ENCODE measurements at regions not wholly inside any gene's neighbourhood (a gene's known extent, or its start where the extent isn't known, plus 50 kb on each side); places are given as distances from the start of the nearest gene placed in this dataset.
A peak's percentile ranks its signal among the peaks of the same experiment; 100 is the strongest.
"Not testable (repeated sequence)": the region's sequence is repeated elsewhere in the genome, so short reads cannot be mapped to it uniquely, and the experiment has no call there.

GRCh38 chrX:38473701-38474100 lies 87.6 kb upstream of the TSPAN7 start:
- no peak for DNase-seq

DNA sequence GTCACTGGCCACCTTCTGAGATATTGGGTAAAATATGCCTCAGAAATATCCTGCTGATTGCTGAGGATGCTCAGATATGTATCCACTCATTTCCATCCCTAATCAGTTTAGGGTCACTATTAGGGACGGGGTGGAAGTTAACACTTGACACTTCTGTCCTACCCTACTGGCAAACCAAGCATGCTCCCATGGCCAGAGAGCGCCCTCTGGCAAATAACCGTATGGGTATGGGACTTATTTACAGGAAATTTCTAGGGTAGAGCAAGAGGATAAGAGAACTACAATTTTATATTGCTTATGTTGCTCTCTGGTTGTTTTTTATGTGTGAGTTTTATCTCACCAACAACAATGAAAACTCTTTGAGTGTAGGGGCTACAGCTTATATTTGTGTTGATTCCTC lies 86.8 kb upstream of the TSPAN7 start:
- no peak for DNase-seq

- no peak for DNase-seq
Observed at GRCh38 chrX:38482183-38482582, 79.2 kb upstream of the TSPAN7 start.

DNA sequence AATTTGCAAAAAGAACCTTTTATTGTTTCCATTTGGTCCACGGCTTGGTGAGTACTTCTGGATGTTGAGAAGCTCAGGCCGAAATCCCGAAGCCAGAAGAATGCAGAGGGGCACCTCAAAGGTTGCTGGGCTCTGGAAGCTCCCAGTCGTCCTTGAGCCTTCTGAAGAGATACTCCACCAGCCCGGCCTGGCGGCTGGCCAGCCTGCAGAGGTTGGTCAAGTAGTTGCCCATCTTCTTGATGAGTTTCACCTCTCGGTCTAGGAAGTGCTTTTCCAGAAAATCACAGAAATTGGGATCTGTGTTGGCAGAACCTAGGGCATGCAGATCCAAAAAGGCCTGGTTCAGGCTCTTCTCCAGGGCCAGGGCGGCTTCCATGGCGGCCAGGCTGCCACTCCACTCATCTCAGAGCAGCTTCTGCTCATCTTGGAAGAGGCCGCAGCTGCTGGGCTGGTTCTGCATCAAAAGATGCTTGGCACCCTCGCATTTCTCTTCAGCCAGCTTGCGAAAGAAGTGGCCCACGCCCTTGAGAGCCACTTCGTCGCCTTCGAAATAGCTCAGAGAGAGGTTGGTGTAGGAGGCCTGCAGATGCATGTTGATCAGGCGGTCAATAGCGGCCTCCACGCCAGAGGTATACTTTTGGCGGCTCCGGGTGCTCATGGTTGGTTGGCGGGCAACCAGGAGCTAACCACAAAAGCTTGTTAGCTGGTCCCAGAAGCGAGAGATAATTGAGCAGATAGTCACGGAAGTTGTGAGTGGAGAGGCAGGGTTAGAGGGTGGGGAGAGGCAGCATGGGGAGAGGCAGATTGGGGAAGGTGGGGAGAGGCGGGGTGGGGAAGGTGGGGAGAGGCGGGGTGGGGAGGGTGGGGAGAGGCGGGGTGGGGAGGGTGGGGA lies 76.5 kb upstream of the TSPAN7 start:
- no peak for DNase-seq

DNA sequence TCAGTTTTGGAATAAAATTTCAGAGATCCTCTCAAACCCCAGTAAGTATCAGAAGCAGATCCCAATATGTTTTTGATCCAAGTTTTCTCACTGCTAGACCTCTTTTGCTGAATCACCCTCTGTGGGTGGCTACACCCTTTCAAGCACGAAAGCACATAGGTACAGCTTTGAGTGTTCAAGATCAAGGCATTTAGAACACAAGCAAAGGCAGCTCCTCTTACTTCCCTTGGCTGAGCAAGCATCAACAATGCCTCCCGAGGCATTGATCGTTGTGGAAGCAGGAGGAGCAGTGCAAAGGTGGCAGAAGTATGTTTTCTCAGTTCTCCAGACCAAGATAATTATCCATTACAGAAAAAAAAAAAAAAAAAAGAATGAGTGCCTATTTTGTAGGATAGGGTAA lies 72.0 kb upstream of the TSPAN7 start:
- peak; percentile 1 for DNase-seq

DNA sequence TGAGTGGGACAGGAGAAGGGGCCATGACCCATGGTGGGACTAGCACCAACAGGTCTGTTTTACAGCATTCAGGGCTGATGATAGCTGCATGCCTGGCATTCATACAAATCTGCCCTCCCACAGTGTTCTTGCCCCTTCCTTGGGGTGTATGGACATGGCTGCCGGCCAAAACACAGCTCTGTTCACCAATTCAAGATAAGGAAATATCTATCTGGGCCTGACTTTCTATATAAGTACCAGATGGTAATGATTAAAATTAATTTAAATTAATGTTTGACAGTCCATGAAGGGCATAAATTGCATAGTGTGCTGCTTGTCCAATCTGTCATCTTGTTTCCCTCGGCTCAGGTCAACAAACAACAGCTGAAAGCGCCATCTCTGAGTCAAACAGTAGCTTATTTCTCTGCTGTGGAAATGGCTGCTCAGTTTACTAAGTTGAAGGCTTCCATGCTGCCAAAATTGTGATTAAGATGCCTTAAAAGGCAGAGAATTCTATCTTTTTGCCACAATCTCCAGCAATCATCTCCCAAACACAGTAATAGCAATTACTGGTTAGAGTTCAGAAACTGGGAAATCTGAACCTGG lies 67.0 kb upstream of the TSPAN7 start:
- no peak for DNase-seq

GRCh38 chrX:38499658-38500057 lies 61.7 kb upstream of the TSPAN7 start:
- not testable (repeated sequence) for DNase-seq

GRCh38 chrX:38500141-38500540 lies 61.2 kb upstream of the TSPAN7 start:
- DNase-seq, result no peak

GRCh38 chrX:38500866-38501265 lies 60.5 kb upstream of the TSPAN7 start:
- DNase-seq, result no peak

- DNase-seq, result no peak
Observed at GRCh38 chrX:38505583-38505982, 55.8 kb upstream of the TSPAN7 start.
